ENCODE measurements at regions not wholly inside any gene's neighbourhood (a gene's known extent, or its start where the extent isn't known, plus 50 kb on each side); places are given as distances from the start of the nearest gene placed in this dataset.

GRCh38 chr17:37827905-37828650 lies 83.2 kb upstream of the HNF1B start:
- TF ChIP-seq CTCF (conservative IDR thresholded peaks at IDR 0.05; ENCODE audit: low read depth, low read length) (no peak), RCOR1 (IDR thresholded peaks at IDR 0.05; ENCODE audit: insufficient replicate concordance, low read length) (no peak), POLR2A (IDR thresholded peaks at IDR 0.05; ENCODE audit: low read depth, low read length) (no peak)
- TF ChIP-seq, protein P1, sequence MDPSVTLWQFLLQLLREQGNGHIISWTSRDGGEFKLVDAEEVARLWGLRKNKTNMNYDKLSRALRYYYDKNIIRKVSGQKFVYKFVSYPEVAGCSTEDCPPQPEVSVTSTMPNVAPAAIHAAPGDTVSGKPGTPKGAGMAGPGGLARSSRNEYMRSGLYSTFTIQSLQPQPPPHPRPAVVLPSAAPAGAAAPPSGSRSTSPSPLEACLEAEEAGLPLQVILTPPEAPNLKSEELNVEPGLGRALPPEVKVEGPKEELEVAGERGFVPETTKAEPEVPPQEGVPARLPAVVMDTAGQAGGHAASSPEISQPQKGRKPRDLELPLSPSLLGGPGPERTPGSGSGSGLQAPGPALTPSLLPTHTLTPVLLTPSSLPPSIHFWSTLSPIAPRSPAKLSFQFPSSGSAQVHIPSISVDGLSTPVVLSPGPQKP (IDR thresholded peaks at IDR 0.05; ENCODE audit: borderline replicate concordance, low read depth, low read length): no peak
